ENCODE measurements at regions not wholly inside any gene's neighbourhood (a gene's known extent, or its start where the extent isn't known, plus 50 kb on each side); places are given as distances from the start of the nearest gene placed in this dataset.

- Histone ChIP-seq H3K36me3 (ENCODE audit: control insufficient read depth, insufficient read depth, low read length) (no peaks in the 10 kb centered on the region), H3K9me3 (ENCODE audit: control insufficient read depth, insufficient read depth, low read depth, low read length) (peaks cover 8% of the 10 kb centered on the region; the same call in 1 of the 2 replicates), H3K9ac (ENCODE audit: low read length) (no peak overlapping the region), H3K4me3 (ENCODE audit: low read depth, low read length) (no peak overlapping the region), H3K27ac (ENCODE audit: low read depth, low read length) (no peak overlapping the region), H3K4me1 (ENCODE audit: control insufficient read depth, insufficient read depth, low read length) (peaks cover 10% of the 10 kb centered on the region; the same call in 1 of the 2 replicates), H3K27me3 (ENCODE audit: control insufficient read depth, insufficient read depth, low read length) (no peaks in the 10 kb centered on the region)
These were observed 134.1 kb upstream of the LGALSL start for GRCh38 chr2:64319896-64320295.

GRCh38 chr2:64322433-64322832 lies 131.5 kb upstream of the LGALSL start:
- Histone ChIP-seq H3K4me1 (ENCODE audit: control insufficient read depth, insufficient read depth, low read length) (peaks cover 14% of the 10 kb centered on the region; the same call in 1 of the 2 replicates), H3K27ac (ENCODE audit: low read depth, low read length) (no peak overlapping the region), H3K9me3 (ENCODE audit: control insufficient read depth, insufficient read depth, low read depth, low read length) (peaks cover 8% of the 10 kb centered on the region; the same call in 1 of the 2 replicates), H3K27me3 (ENCODE audit: control insufficient read depth, insufficient read depth, low read length) (no peaks in the 10 kb centered on the region), H3K4me3 (ENCODE audit: low read depth, low read length) (no peak overlapping the region), H3K36me3 (ENCODE audit: control insufficient read depth, insufficient read depth, low read length) (no peaks in the 10 kb centered on the region), H3K9ac (ENCODE audit: low read length) (no peak overlapping the region)

GRCh38 chr2:64323197-64323596 lies 130.8 kb upstream of the LGALSL start:
- H3K4me3 ChIP-seq (ENCODE audit: low read depth, low read length): no peak overlapping the region
- H3K4me1 ChIP-seq (ENCODE audit: control insufficient read depth, insufficient read depth, low read length): peaks cover 20% of the 10 kb centered on the region
- H3K9me3 ChIP-seq (ENCODE audit: control insufficient read depth, insufficient read depth, low read depth, low read length): peaks cover 8% of the 10 kb centered on the region; the same call in 1 of the 2 replicates
- no peak overlapping the region for H3K27ac ChIP-seq (ENCODE audit: low read depth, low read length)
- no peaks in the 10 kb centered on the region for H3K36me3 ChIP-seq (ENCODE audit: control insufficient read depth, insufficient read depth, low read length)
- no peak overlapping the region for H3K9ac ChIP-seq (ENCODE audit: low read length)
- H3K27me3 ChIP-seq (ENCODE audit: control insufficient read depth, insufficient read depth, low read length): no peaks in the 10 kb centered on the region

- peaks cover 35% of the 10 kb centered on the region for H3K4me1 ChIP-seq (ENCODE audit: control insufficient read depth, insufficient read depth, low read length)
- H3K27me3 ChIP-seq (ENCODE audit: control insufficient read depth, insufficient read depth, low read length): no peaks in the 10 kb centered on the region
These were observed 129.1 kb upstream of the LGALSL start for GRCh38 chr2:64324746-64325410.

GRCh38 chr2:64325477-64325851 lies 128.5 kb upstream of the LGALSL start:
- Histone ChIP-seq H3K36me3 (ENCODE audit: control insufficient read depth, insufficient read depth, low read length) (no peaks in the 10 kb centered on the region), H3K9me3 (ENCODE audit: control insufficient read depth, insufficient read depth, low read depth, low read length) (peaks cover 6% of the 10 kb centered on the region; the same call in 1 of the 2 replicates), H3K4me1 (ENCODE audit: control insufficient read depth, insufficient read depth, low read length) (peaks cover 40% of the 10 kb centered on the region), H3K4me3 (ENCODE audit: low read depth, low read length) (no peak overlapping the region), H3K9ac (ENCODE audit: low read length) (no peak overlapping the region), H3K27me3 (ENCODE audit: control insufficient read depth, insufficient read depth, low read length) (no peaks in the 10 kb centered on the region), H3K27ac (ENCODE audit: low read depth, low read length) (no peak overlapping the region)

More at GRCh38 chr2:64324746-64325410, 129.1 kb upstream of the LGALSL start:
- H3K9ac ChIP-seq (ENCODE audit: low read length): no peak overlapping the region
- no peak overlapping the region for H3K4me3 ChIP-seq (ENCODE audit: low read depth, low read length)
- H3K36me3 ChIP-seq (ENCODE audit: control insufficient read depth, insufficient read depth, low read length): no peaks in the 10 kb centered on the region
- no peak overlapping the region for H3K27ac ChIP-seq (ENCODE audit: low read depth, low read length)
- H3K9me3 ChIP-seq (ENCODE audit: control insufficient read depth, insufficient read depth, low read depth, low read length): peaks cover 8% of the 10 kb centered on the region; the same call in 1 of the 2 replicates

GRCh38 chr2:64325852-64326577 lies 127.9 kb upstream of the LGALSL start:
- no peak overlapping the region for H3K4me3 ChIP-seq (ENCODE audit: low read depth, low read length)
- H3K36me3 ChIP-seq (ENCODE audit: control insufficient read depth, insufficient read depth, low read length): no peaks in the 10 kb centered on the region
- no peak overlapping the region for H3K9ac ChIP-seq (ENCODE audit: low read length)
- peaks cover under 1% of the 10 kb centered on the region; the same call in 1 of the 2 replicates for H3K9me3 ChIP-seq (ENCODE audit: control insufficient read depth, insufficient read depth, low read depth, low read length)
- H3K4me1 ChIP-seq (ENCODE audit: control insufficient read depth, insufficient read depth, low read length): peaks cover 45% of the 10 kb centered on the region
- H3K27me3 ChIP-seq (ENCODE audit: control insufficient read depth, insufficient read depth, low read length): no peaks in the 10 kb centered on the region
- H3K27ac ChIP-seq (ENCODE audit: low read depth, low read length): no peak overlapping the region

GRCh38 chr2:64326578-64327050 lies 127.3 kb upstream of the LGALSL start:
- no peaks in the 10 kb centered on the region for H3K9me3 ChIP-seq (ENCODE audit: control insufficient read depth, insufficient read depth, low read depth, low read length)
- peaks cover 51% of the 10 kb centered on the region for H3K4me1 ChIP-seq (ENCODE audit: control insufficient read depth, insufficient read depth, low read length)
- H3K4me3 ChIP-seq (ENCODE audit: low read depth, low read length): no peak overlapping the region
- no peak overlapping the region for H3K27ac ChIP-seq (ENCODE audit: low read depth, low read length)
- no peaks in the 10 kb centered on the region for H3K27me3 ChIP-seq (ENCODE audit: control insufficient read depth, insufficient read depth, low read length)
- H3K9ac ChIP-seq (ENCODE audit: low read length): no peak overlapping the region
- no peaks in the 10 kb centered on the region for H3K36me3 ChIP-seq (ENCODE audit: control insufficient read depth, insufficient read depth, low read length)

GRCh38 chr2:64327129-64327509 lies 126.8 kb upstream of the LGALSL start:
- Histone ChIP-seq H3K4me3 (ENCODE audit: low read depth, low read length) (no peak overlapping the region), H3K4me1 (ENCODE audit: control insufficient read depth, insufficient read depth, low read length) (peaks cover 53% of the 10 kb centered on the region), H3K9ac (ENCODE audit: low read length) (no peak overlapping the region), H3K27me3 (ENCODE audit: control insufficient read depth, insufficient read depth, low read length) (no peaks in the 10 kb centered on the region), H3K27ac (ENCODE audit: low read depth, low read length) (no peak overlapping the region), H3K36me3 (ENCODE audit: control insufficient read depth, insufficient read depth, low read length) (no peaks in the 10 kb centered on the region), H3K9me3 (ENCODE audit: control insufficient read depth, insufficient read depth, low read depth, low read length) (no peaks in the 10 kb centered on the region)

GRCh38 chr2:64327510-64328414 lies 126.2 kb upstream of the LGALSL start:
- no peak overlapping the region for H3K9ac ChIP-seq (ENCODE audit: low read length)
- H3K4me1 ChIP-seq (ENCODE audit: control insufficient read depth, insufficient read depth, low read length): peaks cover 47% of the 10 kb centered on the region
- no peaks in the 10 kb centered on the region for H3K9me3 ChIP-seq (ENCODE audit: control insufficient read depth, insufficient read depth, low read depth, low read length)
- H3K27me3 ChIP-seq (ENCODE audit: control insufficient read depth, insufficient read depth, low read length): no peaks in the 10 kb centered on the region
- H3K27ac ChIP-seq (ENCODE audit: low read depth, low read length): no peak overlapping the region
- no peaks in the 10 kb centered on the region for H3K36me3 ChIP-seq (ENCODE audit: control insufficient read depth, insufficient read depth, low read length)
- no peak overlapping the region for H3K4me3 ChIP-seq (ENCODE audit: low read depth, low read length)

- no peaks in the 10 kb centered on the region for H3K9me3 ChIP-seq (ENCODE audit: control insufficient read depth, insufficient read depth, low read depth, low read length)
- H3K4me1 ChIP-seq (ENCODE audit: control insufficient read depth, insufficient read depth, low read length): peaks cover 47% of the 10 kb centered on the region
- no peak overlapping the region for H3K4me3 ChIP-seq (ENCODE audit: low read depth, low read length)
- H3K27me3 ChIP-seq (ENCODE audit: control insufficient read depth, insufficient read depth, low read length): no peaks in the 10 kb centered on the region
- no peaks in the 10 kb centered on the region for H3K36me3 ChIP-seq (ENCODE audit: control insufficient read depth, insufficient read depth, low read length)
- H3K27ac ChIP-seq (ENCODE audit: low read depth, low read length): no peak overlapping the region
- no peak overlapping the region for H3K9ac ChIP-seq (ENCODE audit: low read length)
These were observed 125.6 kb upstream of the LGALSL start for GRCh38 chr2:64328415-64328722.
